GM21723 (cell line): ENCODE measurements at regions not wholly inside any gene's neighbourhood (a gene's known extent, or its start where the extent isn't known, plus 50 kb on each side); places are given as distances from the start of the nearest gene placed in this dataset.
"Not testable (repeated sequence)": the region's sequence is repeated elsewhere in the genome, so short reads cannot be mapped to it uniquely, and the experiment has no call there.

Experiments
- ATAC-seq: cut with Tn5 transposase; IDR thresholded peaks from one replicate; pipeline ENCODE4 v1.9.1; 2021; ENCODE audit warnings: mild to moderate bottlenecking, moderate library complexity; ENCODE audit not compliant: unreplicated experiment

DNA sequence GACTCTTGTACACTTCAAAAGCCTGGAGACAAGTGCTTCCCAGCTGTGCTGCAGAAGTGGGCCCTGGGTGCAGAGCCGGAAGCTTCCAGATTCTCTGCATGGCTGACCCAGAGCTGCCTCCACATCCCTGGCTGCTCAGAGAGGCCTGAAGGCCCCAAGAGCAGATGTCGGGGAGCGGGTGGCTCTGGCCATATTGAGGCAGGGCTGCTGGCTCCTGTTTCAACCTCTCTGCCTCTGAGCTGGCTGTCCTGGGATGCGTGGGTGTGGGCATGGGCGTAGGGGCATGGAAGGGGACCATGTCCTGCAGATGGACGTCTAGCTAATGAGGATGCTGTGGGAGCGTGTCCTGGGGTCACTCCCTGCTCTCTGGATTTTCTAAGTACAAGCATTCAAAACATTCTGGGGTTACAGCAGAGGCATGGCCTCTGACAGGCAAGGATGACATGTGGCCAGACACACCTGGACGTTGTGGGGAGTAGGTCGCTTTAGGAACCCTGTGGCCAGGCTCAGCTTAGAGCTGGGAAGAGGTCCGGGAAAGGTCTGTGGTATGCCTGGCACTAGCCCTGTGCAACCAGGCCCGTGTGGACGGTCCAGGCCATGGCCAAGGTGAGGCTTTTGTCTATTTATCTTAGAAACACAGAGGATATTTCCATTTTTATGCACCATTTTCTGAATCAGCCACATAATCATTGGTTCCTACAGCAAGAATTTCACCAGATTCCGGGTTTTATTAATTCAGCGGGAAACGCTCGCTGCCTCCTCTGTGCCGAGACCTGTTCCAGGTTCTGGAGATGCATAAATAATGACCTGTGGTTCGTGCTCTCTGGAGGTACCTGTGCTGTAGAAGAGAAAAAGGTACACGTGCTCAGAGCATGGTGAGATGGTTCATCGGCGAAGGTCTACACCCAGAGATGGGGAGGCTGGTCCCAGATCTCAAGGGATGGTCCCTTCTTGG is 361.1 kb downstream of the GLRX3 start:
- no peak for ATAC-seq

DNA sequence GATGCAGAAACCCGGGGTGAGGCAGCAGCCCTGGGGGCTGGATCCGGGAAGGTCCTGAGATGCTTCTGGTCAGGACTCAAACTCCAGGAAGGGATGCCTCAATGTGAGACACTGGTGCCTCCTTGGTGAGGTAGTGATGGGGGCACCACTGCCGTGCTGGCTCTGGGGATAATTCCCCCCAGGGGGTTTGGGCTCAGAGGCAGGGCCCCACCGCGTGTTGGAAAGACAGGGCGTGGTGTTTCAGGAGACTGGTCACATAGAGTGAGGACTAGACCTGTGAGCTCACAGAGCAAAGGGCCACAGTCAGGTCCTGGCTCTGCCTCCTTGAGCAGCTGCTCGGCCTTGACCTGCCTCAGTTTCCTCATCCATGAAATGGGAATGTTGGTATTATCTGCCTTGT is 361.9 kb downstream of the GLRX3 start:
- ATAC-seq: no peak

GRCh38 chr10:130498934-130499333 is 362.7 kb downstream of the GLRX3 start:
- ATAC-seq: no peak

GRCh38 chr10:130499541-130499940 is 363.4 kb downstream of the GLRX3 start:
- ATAC-seq: no peak

DNA sequence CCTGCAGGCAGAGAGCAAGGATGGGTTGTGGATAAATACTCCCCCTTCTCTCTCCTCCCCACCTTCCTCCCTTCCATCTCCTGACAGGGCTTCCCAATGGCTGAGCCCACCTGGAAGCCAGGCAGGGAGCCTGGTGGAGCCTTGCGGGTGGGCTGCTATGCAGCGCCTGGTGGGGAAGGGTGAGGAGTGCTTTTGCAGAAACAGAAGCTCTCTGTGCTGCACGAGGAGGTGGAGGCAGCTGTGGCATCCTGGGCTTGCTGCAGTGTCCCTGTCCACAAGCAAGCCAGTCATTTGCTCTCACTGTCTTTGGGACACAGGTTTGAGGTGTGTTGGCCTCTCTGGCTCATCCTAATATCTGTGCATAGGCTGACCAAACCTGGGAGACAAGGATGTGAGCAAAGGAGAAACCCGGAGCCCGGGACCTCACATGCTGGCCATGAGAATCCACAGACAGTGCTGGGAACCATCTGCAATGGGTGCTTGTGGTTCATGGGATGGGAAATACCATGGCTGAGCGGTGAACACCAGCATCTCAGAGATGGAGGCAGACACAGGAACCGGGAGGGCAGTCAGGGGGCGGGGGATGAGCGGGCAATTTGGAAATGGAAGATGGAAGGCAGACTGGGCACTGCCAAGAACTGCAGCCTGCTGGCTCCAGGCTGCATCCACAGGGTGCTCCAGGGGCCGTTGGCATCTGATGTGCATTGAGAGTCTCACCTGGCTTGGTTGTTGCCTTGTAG is 364.2 kb downstream of the GLRX3 start:
- ATAC-seq: no peak

DNA sequence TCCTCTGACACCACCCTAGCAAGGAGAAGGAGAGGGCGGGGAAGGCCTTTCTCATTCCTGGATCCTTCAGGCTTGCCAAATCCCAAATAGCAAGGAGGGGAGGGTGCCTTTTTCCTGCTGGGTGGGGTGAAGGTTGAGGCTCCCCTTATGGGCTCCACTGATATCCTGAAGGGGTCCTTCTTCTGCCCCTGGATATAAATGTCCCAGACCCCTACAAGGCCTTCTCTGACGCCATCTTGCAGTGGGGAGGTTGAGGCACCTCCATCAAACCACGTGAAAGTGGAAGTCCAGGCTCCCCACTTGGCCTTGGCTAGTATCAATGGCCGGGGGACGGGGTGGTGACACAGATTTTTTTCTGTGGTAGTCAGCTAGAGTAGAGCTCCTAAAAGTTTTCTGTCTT is 371.3 kb downstream of the GLRX3 start:
- no peak for ATAC-seq

DNA sequence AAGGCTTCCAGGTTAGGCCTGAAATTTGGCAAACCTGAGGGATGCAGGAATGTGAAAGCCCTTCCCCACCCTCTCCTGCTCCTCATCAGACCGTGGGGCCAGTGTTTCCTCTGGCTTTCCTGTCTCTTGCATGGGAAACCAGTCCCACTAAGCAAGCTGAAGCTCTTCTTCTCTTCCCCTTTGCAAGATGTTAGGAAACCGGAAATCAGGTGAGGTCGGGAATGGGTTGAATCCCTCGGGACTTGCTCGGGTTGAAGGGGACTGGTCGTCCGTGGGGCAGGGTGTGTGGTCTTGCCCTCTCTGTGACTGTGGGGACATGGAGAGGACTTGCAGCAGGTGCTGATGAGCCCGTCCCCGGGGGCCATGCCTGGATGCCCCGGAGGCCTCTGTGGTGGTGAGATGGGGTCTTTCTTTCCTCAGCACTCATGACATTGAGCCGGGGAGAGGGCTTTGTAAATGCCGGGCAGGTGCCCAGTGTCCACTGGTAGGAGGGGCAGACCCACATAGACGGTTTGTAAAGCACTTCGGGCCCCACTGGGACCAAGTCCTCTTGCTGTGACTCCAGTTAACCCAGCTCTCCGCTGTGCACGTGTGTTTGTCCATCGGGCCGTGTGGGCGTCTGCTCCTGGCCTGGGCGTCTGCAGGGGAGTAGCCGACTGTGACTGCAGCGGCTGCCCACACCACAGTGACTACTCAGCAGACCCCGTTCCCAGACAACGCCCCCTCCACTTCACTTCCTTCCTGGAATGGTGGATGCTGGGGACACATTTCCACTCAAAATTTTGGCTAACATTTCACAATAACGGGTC is 373.9 kb downstream of the GLRX3 start:
- ATAC-seq: no peak

DNA sequence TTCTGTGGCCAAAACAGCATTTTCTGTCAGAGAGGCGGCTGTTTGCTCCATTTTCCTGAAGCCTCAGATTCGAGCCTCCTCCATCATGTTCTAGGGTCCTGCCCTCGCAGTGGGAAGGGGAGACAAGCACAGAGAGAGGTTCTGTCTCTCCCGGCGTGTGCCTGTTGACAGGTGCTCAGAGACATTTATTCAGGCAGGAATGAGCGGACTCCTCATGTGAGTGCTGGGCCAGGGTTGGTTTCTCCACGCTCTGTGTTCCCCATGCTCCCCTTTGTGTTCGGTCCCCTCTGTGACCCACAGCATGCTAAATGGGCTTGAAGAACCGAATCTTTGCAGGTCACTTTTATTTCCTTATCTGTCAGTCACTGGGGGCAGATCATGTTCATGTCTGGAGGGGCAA is 374.6 kb downstream of the GLRX3 start:
- no peak for ATAC-seq

- no peak for ATAC-seq
Observed at GRCh38 chr10:130511766-130512165, 375.6 kb downstream of the GLRX3 start.

GRCh38 chr10:130512936-130513335 is 376.7 kb downstream of the GLRX3 start:
- no peak for ATAC-seq

GRCh38 chr10:130513686-130514476 is 377.7 kb downstream of the GLRX3 start:
- ATAC-seq: no peak

GRCh38 chr10:130515670-130516069 is 379.5 kb downstream of the GLRX3 start:
- ATAC-seq: no peak

GRCh38 chr10:130516141-130516735 is 380.0 kb downstream of the GLRX3 start:
- no peak for ATAC-seq

DNA sequence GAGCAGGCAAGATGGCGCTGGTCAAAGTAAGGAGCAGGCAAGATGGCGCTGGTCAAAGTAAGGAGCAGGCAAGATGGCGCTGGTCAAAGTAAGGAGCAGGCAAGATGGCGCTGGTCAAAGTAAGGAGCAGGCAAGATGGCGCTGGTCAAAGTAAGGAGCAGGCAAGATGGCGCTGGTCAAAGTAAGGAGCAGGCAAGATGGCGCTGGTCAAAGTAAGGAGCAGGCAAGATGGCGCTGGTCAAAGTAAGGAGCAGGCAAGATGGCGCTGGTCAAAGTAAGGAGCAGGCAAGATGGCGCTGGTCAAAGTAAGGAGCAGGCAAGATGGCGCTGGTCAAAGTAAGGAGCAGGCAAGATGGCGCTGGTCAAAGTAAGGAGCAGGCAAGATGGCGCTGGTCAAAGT is 382.7 kb downstream of the GLRX3 start:
- ATAC-seq: not testable (repeated sequence)

DNA sequence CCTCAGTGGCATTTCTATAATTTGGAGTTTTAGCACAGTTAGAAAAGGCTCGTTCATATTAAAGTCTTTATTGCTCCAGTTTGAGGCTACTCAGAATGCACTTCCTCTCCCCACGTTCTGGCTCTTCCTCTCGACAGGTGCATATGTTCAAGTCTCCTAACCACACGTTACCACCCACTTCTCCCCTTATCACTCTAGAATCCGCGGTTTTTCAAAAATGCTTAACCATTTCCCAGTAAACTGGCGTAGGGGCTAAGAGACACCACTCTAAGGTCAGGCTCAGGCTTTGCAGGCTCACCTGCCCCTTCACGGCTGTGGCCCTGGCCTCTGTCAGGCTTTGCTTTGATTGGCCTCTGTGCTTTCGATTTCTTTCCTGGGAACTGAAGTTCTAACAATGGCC is 383.6 kb downstream of the GLRX3 start:
- no peak for ATAC-seq

GRCh38 chr10:130531312-130531711 is 395.1 kb downstream of the GLRX3 start:
- ATAC-seq: no peak

DNA sequence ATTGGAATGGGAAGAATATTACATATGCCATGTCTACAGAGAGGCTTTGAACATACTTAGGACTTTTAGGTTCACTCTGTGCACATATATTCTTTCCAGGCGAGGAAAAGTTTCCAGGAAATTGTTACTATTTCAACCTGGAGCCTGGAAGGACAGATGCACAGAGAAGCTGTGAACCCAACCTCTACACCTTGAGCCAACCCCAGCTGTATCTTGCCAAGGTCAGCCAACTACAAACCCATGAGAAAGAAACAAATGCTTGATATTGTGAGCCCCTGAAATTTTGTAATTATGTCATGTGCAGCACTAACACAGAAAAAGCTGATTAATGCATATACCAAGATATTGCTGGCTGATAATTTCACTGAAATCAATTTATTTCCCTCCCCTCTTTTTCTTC is 404.9 kb downstream of the GLRX3 start:
- ATAC-seq: no peak

DNA sequence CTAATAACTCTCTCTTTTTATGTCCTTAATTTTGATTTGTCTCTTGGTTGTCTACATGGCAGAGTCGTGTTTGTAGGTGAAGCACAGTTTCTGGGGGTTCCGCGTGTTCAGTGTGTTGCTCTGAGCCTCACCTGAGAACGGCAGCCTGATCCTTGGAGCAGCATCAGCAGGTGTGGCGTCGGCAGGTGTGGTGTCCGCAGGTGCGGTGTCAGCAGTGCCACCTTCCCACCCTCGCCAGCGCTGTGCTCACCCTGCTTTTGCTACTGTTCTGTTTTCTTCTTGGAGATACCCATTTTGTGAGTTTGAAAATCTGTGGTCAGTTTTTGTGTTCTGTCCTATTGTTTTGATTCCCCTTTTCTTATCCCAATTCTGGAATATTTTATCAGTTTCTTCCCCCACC is 406.6 kb downstream of the GLRX3 start:
- no peak for ATAC-seq

GRCh38 chr10:130543794-130544193 is 407.6 kb downstream of the GLRX3 start:
- no peak for ATAC-seq

- no peak for ATAC-seq
Observed at GRCh38 chr10:130545122-130545521, 408.9 kb downstream of the GLRX3 start.
